HEK293 (cell line): ENCODE measurements at regions not wholly inside any gene's neighbourhood (a gene's known extent, or its start where the extent isn't known, plus 50 kb on each side); places are given as distances from the start of the nearest gene placed in this dataset.

Experiments used
- CTCF ChIP-seq: fragments of 450-650 bp; formaldehyde crosslinking; IDR thresholded peaks from 2 replicates; pipeline ENCODE4 v1.5.1; 2016; ENCODE audit warnings: missing biosample characterization, missing genetic modification characterization
- PBX3 ChIP-seq: sonication (generic); formaldehyde crosslinking; IDR thresholded peaks from 2 replicates; pipeline ENCODE4 v1.8.1; 2022; ENCODE audit warnings: mild to moderate bottlenecking, moderate library complexity, missing genetic modification reagents
- PRDM10 ChIP-seq: fragments of 450-650 bp; formaldehyde crosslinking; IDR thresholded peaks from 2 replicates; pipeline ENCODE4 v1.5.1; 2016; ENCODE audit warnings: missing biosample characterization, missing genetic modification characterization
- REST ChIP-seq: fragments of 450-650 bp; formaldehyde crosslinking; IDR thresholded peaks from 2 replicates; pipeline ENCODE4 v1.5.1; 2016; ENCODE audit warnings: missing biosample characterization, missing genetic modification characterization
- YY2 ChIP-seq: fragments of 450-650 bp; formaldehyde crosslinking; IDR thresholded peaks from 2 replicates; pipeline ENCODE4 v1.5.1; 2016; ENCODE audit warnings: missing biosample characterization, missing genetic modification characterization
- ZBTB11 ChIP-seq: fragments of 450-650 bp; formaldehyde crosslinking; conservative IDR thresholded peaks from 2 replicates; pipeline ENCODE4 v1.5.1; 2016; ENCODE audit warnings: low read depth, missing biosample characterization, missing genetic modification characterization
- ZNF112 ChIP-seq: fragments of 450-650 bp; formaldehyde crosslinking; IDR thresholded peaks from 2 replicates; pipeline ENCODE4 v1.5.0; 2017; ENCODE audit warnings: missing biosample characterization, missing genetic modification characterization
- ZNF121 ChIP-seq: fragments of 450-650 bp; formaldehyde crosslinking; IDR thresholded peaks from 2 replicates; pipeline ENCODE4 v1.5.1; 2016; ENCODE audit warnings: missing biosample characterization, missing genetic modification characterization
- ZNF138 ChIP-seq: fragments of 450-650 bp; formaldehyde crosslinking; IDR thresholded peaks from 2 replicates; pipeline ENCODE4 v1.5.1; 2016; ENCODE audit warnings: missing biosample characterization, missing genetic modification characterization, borderline replicate concordance
- ZNF513 ChIP-seq: fragments of 450-650 bp; IDR thresholded peaks from 2 replicates; pipeline ENCODE4 v1.5.1; 2018; ENCODE audit warnings: missing biosample characterization, missing genetic modification characterization
- ZNF768 ChIP-seq: fragments of 450-650 bp; formaldehyde crosslinking; IDR thresholded peaks from 2 replicates; pipeline ENCODE4 v1.5.1; 2018; ENCODE audit warnings: missing biosample characterization, mild to moderate bottlenecking, missing genetic modification characterization
- ZNF830 ChIP-seq: fragments of 450-650 bp; IDR thresholded peaks from 2 replicates; pipeline ENCODE4 v1.5.0; 2018; ENCODE audit warnings: missing biosample characterization, missing genetic modification characterization, low read depth, mild to moderate bottlenecking, moderate library complexity
- ZNF837 ChIP-seq: fragments of 450-650 bp; formaldehyde crosslinking; IDR thresholded peaks from 2 replicates; pipeline ENCODE4 v1.5.1; 2016; ENCODE audit warnings: missing biosample characterization, missing genetic modification characterization
- ZSCAN23 ChIP-seq: fragments of 450-650 bp; formaldehyde crosslinking; IDR thresholded peaks from 2 replicates; pipeline ENCODE4 v1.5.1; 2016; ENCODE audit warnings: missing biosample characterization, missing genetic modification characterization

GRCh38 chr4:96913441-96914080, 1073.7 kb downstream of the PDHA2 start:
- no peak for TF ChIP-seq CTCF (tag by site-specific recombination)
- no peak for TF ChIP-seq ZNF121 (tag by site-specific recombination)
- no peak for TF ChIP-seq ZSCAN23 (tag by site-specific recombination)
- TF ChIP-seq ZNF112 (tag by site-specific recombination): no peak
- no peak for TF ChIP-seq PBX3 (CRISPR knock-in tag)
- no peak for TF ChIP-seq ZNF513 (tag by site-specific recombination)
- TF ChIP-seq PRDM10: no peak
- no peak for TF ChIP-seq ZNF138 (tag by site-specific recombination)
- TF ChIP-seq YY2 (tag by site-specific recombination): no peak
- TF ChIP-seq ZNF830: no peak
- no peak for TF ChIP-seq ZBTB11 (tag by site-specific recombination)
- TF ChIP-seq ZNF837 (tag by site-specific recombination): no peak
- no peak for TF ChIP-seq ZNF768 (tag by site-specific recombination)
- no peak for TF ChIP-seq REST (tag by site-specific recombination)
